C4-2B (cell line): ENCODE measurements at regions not wholly inside any gene's neighbourhood (a gene's known extent, or its start where the extent isn't known, plus 50 kb on each side); places are given as distances from the start of the nearest gene placed in this dataset.

Experiments
- CTCF ChIP-seq: fragments of 450-650 bp; conservative IDR thresholded peaks from 2 replicates; pipeline ENCODE4 v1.5.1; 2017; ENCODE audit warnings: mild to moderate bottlenecking
- ZFX ChIP-seq: fragments of 450-650 bp; IDR thresholded peaks from 2 replicates; pipeline ENCODE4 v1.6.1; 2017

- TF ChIP-seq CTCF (no peak), ZFX (no peak)
Observed at GRCh38 chr10:131757285-131758058, 143.3 kb upstream of the PPP2R2D start.
